OCI-LY1 (cell line): ENCODE measurements at regions not wholly inside any gene's neighbourhood (a gene's known extent, or its start where the extent isn't known, plus 50 kb on each side); places are given as distances from the start of the nearest gene placed in this dataset.
"Not testable (repeated sequence)": the region's sequence is repeated elsewhere in the genome, so short reads cannot be mapped to it uniquely, and the experiment has no call there.

Source experiments
- EZH2 ChIP-seq: fragments of 200-600 bp; sonication (generic), shearing (Covaris generic); IDR thresholded peaks from 2 replicates; pipeline ENCODE4 v1.8.0; 2017; ENCODE audit warnings: borderline replicate concordance, mixed run types, mild to moderate bottlenecking, antibody characterized with exemption, low read length, moderate library complexity, mixed read lengths
- TF ChIP-seq, protein P1 (sequence below): fragments of 200-600 bp; sonication (generic), shearing (Covaris generic); IDR thresholded peaks from 2 replicates; pipeline ENCODE4 v1.5.1; 2017; ENCODE audit warnings: mild to moderate bottlenecking, antibody characterized with exemption, low read length, moderate library complexity, mixed read lengths

DNA sequence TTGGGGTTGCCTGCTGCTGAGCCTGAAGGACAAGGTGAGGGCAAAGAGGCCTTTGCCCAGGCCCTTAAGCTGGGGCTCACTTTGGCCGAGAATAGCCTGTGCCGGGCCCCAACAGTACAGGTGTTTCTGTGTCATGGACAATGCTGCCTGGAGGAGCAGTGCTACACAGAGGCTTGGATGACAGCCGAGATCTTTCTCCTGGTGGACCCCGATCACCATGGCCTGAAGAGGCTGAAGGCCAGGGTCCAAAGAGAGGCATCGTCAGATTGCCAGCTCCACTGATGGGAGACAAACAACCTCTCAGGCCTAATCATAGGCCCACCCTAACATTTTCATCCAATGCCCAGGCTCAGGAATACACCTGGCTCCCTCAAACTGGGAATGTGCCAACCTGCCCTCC lies 232.8 kb downstream of the POTEH start:
- TF ChIP-seq, protein P1, sequence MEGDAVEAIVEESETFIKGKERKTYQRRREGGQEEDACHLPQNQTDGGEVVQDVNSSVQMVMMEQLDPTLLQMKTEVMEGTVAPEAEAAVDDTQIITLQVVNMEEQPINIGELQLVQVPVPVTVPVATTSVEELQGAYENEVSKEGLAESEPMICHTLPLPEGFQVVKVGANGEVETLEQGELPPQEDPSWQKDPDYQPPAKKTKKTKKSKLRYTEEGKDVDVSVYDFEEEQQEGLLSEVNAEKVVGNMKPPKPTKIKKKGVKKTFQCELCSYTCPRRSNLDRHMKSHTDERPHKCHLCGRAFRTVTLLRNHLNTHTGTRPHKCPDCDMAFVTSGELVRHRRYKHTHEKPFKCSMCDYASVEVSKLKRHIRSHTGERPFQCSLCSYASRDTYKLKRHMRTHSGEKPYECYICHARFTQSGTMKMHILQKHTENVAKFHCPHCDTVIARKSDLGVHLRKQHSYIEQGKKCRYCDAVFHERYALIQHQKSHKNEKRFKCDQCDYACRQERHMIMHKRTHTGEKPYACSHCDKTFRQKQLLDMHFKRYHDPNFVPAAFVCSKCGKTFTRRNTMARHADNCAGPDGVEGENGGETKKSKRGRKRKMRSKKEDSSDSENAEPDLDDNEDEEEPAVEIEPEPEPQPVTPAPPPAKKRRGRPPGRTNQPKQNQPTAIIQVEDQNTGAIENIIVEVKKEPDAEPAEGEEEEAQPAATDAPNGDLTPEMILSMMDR, result not testable (repeated sequence)
- TF ChIP-seq EZH2, result not testable (repeated sequence)
